Myocyte (in vitro differentiated cells): ENCODE measurements at regions not wholly inside any gene's neighbourhood (a gene's known extent, or its start where the extent isn't known, plus 50 kb on each side); places are given as distances from the start of the nearest gene placed in this dataset.
"Not testable (repeated sequence)": the region's sequence is repeated elsewhere in the genome, so short reads cannot be mapped to it uniquely, and the experiment has no call there.

ENCODE experiments used
- DNase-seq: peaks from one replicate; pipeline ENCODE4 v3.0.0-alpha.2; 2012; ENCODE audit warnings: low read depth

DNA sequence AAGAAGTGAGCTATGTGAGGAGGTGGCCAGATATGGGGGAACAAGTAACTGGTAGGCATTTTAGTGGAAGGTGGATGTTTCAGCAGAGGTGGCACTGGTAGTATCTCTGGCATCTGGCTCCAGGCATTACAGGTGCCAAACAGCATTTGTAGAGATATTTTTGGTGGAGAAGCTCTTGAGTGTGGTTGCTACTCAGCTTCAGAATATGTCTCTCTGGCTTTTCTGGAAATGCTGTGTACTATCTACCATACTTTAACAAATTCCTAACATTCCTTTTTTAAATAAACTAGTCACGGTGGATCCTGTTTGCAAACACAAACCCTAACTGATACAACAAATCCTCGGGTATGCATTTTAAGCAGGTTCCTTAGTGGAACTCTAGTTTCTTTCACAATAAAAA lies 128.0 kb downstream of the BARX2 start:
- DNase-seq: no peak

DNA sequence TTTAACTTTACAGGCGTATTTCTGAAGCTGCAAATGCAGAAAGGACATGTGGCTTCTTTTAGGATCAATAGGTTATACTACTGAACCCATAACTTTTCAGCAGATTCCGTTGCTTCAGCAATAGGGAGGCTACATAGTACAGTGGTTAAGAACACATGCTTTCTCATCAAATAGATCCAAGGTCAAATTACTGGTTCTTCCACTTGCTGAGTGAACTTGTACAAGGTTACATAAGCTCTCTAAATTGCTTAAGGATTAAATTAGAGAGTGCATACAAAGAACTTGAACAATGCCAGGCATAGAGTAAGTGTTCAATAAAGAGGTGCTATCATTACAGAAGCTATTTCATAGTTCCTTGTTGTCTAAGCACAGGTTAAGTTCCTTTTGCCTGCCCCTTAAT lies 129.6 kb downstream of the BARX2 start:
- DNase-seq: no peak

DNA sequence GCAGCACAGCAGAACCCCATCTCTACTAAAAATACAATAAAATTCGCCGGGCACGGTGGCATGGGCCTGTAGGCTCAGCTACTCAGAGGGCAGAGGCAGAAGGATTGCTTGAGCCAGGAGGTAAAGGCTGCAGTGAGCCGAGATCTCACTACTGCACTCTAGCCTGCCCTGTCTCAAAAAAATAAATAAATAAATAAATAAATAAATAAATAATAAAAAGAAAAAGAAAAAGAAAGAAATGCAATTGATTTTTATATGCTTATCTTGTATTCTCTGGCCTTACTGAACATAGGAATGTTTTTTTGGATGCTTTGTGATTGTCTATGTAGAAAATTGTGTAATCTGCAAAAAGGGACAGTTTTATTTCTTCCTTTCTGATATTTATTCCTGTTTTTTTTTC lies 132.5 kb downstream of the BARX2 start:
- DNase-seq: no peak

DNA sequence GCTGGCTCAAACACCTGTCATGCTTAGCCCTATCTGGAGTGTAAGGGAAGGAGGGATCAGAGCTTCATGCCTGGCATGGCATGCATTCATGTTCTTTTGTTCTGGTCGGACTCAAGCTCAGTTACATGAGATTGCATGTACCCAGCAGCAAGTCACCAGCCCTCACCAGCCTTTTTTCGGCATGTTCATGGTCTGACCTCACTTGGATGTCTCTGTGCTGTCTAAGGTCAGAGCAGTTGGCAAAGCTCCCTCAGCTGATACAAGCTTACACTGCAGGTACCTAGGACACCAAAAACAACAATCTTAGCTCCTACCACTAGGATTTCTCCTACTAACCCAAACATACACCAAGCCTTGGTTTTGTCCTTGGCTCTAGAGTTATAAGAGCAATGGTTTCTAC lies 152.6 kb downstream of the BARX2 start:
- no peak for DNase-seq

DNA sequence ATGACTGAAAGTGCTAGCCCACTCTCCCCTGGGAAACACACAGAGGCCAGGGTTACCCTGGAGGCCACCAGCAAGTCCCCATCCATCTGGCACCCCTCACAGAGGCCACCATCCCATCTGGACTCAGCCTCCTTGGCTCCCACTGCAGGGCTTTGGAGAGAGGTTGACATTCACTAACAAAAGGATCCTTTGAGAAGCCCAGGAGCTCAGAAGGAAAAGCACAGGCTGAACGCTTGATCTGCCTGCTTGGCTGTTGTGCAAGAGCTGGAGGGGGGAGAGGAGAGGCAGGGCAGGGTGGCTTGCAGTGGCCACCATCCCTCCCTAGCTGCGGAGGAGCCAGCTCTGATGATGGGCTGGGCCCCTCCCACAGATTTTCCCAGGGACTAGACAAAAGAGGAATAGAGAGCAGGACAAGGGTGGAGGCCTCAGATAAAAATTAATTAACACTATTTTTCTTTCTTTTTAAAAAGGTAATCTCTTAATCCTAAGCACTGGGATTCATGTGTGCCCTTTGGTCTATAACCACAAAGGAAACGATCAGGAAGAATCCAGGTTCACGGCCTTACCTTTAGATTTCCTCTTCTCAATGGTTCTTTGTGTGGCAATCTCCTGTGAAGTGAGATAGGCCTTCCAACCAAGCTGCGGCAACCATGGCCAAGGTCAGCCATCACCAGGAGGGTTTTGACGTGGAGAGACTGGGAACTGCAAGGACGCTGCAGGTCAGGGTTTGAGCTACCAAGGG lies 154.7 kb downstream of the BARX2 start:
- DNase-seq: no peak

DNA sequence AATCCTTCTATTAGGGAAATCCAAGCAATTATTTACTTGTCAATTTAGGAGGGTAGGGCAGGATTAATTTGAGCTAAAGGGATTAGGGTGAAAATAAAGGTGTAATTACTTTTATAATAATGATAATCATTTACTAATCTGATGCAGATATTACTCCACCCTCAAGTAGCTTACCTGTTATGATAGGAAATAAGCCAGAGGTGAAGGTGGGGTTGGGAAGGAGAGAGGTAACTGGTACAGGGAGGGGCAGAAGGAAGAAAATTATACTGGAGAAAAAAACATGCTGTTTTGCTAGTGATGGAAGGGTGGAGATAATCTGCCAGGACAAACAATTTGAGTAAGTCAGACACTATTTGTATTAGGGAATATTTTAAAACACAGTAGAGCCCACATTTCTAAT lies 157.7 kb downstream of the BARX2 start:
- DNase-seq: no peak

DNA sequence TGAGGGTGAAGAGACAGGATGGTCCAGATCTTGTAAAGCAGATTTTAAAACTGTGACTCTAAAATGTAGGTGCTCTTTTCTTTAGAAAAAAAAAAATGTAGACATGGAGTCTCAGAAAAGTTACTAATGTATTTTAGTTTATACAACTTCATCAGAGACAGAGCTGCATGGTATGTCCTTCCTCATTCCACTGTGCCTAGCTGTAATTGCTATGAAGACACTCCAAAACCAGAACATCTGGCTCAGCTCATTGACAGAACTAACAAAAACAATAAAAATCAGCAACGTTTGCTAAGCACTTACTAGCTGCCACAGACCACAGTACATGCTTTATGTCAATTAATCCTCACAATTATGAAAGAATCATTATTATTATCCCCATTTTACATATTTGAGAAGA lies 160.7 kb downstream of the BARX2 start:
- DNase-seq: no peak

DNA sequence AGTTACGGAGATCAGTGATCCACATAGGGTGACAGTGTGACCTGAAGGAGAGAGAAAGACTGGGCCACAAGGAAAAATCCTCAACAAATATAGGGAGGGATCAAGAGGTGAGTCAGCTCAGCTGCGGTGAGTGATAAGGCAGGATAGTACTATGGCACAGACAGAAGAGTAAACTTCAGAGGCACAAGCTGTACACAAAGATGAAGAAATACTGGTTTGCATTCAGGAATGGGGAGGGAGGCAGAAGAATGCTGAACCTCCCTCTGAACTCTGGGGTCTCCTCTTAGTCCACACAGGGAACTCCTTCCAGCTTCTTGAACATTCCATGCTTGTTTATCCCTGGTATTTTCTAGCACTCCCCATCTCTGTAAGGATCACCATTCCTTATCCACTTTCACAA lies 162.7 kb downstream of the BARX2 start:
- no peak for DNase-seq

DNA sequence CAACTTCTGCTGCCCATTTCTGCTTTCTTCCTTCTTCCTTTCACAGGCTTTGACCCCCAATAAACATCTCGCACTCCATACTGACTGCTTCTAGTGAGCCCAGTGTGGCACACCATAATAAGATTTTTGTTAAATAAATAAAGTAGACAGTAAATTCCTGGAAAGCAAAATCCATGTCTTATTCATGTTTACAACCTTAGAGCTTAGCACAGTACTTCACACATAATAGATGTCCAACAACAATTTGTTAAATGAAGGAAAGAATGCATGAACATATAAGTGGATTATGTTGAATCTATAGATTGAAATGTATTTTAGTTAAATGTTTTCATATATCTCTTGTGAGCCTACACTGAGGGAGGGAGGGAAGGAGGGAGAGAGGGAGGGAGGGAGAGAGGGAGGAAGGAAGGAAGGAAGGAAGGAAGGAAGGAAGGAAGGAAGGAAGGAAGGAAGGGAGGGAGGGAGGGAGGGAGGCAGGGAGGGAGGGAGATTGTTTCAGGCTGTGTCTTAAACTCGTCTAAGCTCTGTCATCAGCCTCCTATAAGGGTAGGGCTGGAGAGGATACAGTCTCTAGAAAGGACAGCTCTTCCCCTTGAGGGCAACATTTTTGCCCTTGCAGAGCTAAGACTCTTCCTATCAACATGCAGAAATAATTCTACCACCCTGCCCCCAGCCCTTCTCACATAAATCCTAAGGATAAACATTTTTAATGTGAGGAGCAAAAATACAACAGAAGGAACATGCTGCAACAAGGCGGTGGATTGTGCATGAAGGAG lies 168.1 kb downstream of the BARX2 start:
- no peak for DNase-seq

DNA sequence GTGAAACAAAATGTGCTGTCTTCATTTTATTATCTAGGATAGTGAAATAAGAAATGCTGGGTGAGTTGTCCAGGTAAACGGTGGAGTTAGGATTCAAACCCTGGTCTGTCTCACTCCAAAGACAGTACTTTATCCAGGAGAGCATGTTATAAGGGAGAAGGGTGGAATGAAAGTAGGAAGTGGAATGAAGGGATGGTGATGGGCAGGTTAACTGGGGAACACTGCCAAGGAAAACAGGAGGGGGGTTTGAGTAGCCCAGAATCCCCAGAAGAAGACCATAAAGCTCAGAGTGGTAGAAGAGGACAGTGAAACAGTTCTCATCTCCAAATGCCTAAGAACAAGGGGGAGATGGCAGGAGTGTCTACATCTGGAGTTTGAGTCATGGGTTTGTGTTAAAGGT lies 169.0 kb downstream of the BARX2 start:
- no peak for DNase-seq

DNA sequence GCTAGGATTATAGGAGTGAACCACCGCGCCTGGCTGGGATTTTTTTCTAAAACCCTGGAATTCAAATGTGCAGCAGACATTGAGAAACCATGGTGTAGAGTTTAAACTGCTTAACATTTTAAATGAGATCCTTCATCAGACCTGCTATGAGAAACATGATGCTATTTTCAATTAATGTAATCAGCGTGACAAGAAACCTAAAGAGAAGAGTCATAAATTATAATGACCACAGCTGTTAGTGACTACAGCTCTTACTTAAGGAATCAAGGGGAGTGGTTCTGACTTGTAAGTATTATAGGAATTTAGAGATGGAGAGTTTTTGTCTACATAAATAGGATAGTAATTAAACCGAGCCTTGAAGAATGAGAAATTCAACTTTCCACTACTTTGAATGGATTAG lies 170.6 kb downstream of the BARX2 start:
- peak; percentile 0 for DNase-seq

DNA sequence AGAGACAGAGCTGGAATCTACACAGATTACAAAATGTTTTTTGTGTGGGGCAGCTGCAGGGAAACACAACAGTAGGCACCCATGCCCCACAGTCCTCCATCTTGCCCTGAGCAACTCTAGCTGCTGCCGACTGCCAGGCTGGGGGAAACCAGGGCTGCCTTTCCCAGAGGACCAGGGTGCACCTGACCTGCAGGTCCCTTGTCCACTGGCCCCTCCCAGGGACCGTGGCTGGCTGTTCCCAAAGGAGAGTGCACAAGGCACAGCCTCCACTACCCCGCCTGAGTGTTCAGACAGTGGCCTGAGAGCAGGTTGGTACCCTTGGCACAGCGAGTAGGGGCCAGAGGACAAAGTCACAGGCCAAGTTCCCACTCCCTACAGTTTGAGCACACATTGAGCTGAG lies 181.8 kb downstream of the BARX2 start:
- DNase-seq: no peak

DNA sequence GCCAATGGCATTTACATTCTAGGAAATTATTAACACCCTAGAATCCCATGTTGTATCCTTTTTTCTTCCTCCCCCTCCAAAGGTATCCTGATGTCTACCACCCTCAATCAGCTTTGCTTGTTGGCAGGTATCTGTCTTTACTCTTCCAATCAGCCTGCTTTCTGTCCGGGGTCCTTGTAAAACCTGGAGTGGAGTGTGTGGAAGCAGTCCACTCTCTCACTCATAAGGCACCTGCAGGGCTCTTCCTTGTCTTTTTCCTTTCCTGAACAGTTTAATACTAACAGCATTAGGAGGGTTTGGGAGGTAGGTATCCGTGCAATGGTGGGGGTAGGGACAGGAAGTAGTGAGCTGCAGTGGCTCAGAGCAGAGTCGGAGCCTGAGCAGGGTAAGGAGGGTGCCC lies 193.4 kb downstream of the BARX2 start:
- no peak for DNase-seq

DNA sequence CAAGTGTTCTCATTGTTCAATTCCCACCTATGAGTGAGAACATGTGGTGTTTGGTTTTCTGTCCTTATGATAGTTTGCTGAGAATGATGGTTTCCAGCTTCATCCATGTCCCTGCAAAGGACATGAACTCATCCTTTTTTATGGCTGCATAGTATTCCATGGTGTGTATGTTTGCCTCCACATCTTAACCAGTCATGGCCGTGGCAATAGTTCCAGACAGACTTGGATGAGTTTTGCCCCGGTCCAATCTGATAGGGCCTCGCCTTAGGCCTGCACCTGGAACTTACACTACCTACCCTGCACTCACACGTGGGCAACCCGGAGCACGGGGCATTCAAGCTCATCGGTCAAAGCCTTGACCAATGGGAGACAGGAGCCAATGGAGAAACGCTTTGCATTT lies 197.0 kb downstream of the BARX2 start:
- not testable (repeated sequence) for DNase-seq

DNA sequence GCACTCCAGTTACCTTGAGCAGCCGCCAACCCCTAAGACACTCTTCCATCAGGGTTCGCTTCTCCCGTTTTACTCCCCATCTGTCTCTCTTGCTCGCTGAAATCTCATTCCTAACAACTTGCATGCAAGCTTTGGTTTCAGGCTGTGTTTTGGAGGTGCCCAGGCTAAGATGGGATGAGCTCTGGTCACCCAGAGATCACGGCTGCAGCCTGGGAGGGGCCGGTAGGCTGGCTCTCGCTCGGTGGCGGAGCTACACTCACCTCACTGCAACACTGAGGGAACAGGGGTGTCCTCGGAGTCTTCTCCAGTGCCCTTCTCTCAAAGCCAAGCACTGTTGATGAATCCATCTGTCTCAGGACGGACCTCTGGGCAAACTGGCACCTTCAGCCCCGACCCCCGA lies 197.5 kb downstream of the BARX2 start:
- no peak for DNase-seq

DNA sequence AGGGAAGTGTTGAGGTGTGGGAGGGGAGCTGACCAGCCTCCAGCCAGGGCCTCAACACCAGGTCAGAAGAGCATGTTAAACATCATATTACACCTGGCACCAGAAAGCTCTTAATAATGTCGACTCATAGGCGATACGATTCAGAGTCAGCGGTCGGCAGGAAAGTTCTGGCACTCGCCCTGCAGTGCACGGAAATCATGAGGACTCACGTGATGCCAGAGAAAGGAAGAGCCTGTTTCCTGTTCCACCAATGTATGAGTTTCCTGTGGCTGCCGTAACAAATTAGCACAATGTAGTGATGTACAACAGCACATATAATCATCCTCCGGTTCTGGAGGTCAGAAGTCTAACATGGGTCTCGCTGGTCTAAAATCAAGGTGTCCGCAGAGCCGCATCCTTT lies 198.8 kb downstream of the BARX2 start:
- no peak for DNase-seq

DNA sequence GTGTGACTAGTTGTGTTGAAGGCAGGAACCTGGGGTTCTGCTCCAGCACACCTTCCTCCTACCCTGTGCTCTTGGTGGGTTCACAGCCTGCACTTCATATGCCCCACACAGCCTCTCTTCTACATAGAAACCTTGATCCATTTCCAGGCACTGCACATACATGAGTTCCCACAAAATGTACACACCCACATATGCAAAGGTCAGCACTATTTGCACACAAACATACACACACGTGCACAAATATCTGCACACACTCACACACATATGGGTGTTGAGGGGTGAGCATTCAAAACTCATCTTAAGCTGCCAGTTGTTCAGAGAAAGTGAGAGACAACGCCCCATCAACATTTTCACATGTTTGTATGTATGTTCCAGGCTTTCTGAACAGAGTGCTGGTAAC lies 201.0 kb downstream of the BARX2 start:
- DNase-seq: no peak

DNA sequence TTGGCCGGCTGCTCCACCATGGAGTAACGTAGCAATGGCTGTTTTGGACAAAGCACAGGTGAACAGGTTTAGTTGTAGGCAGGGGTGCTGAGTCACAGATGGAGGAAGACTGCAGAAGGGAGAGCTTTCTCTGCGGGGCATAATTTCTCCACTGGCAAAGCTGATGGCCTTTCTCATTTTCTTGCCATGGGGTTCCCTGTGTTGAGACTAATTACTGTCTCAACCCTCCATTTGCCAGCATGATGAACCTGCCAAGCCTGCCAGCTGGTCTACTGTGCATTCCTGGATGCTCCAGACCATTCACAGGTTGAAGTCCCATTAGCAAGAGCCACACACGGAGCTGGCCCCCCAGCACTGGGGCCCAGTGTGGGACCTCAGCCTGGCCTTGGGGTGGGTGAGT lies 202.4 kb downstream of the BARX2 start:
- DNase-seq: no peak

DNA sequence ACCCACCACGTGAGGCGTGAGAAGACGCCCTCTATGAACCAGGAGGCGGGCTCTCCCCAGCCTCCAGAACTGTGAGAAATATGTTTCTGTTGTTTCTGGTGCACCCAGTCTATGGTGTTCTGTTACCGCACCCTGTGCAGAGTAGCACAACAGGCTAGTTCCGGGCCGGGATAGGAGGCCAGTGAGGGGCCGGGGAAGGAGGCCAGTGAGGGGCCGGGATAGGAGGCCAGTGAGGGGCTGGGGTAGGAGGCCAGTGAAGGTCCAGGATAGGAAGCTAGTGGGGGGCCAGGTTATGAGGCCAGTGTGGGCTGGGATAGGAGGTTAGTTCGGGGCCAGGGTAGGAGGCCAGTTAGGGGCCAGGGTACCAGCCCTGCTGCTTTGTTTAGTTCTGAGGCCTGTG lies 204.6 kb downstream of the BARX2 start:
- no peak for DNase-seq

DNA sequence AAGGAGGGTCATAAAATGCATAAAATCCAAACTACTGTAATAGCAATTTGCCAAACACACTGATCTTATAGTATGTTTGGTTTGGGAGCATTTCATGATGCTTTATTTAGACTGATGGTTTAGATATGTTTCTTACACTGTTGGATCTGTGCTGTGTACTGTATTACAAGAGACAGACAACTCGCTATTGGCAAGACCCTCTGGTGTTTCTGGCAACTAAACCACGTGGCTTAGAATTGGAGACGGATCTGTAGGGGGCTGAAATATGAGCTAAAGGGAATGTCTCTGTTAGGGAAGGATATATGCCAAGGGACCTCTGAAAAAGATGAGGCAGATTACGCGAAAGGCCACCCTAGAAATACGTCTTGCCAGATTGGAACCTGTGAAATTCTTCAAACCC lies 208.7 kb downstream of the BARX2 start:
- no peak for DNase-seq

DNA sequence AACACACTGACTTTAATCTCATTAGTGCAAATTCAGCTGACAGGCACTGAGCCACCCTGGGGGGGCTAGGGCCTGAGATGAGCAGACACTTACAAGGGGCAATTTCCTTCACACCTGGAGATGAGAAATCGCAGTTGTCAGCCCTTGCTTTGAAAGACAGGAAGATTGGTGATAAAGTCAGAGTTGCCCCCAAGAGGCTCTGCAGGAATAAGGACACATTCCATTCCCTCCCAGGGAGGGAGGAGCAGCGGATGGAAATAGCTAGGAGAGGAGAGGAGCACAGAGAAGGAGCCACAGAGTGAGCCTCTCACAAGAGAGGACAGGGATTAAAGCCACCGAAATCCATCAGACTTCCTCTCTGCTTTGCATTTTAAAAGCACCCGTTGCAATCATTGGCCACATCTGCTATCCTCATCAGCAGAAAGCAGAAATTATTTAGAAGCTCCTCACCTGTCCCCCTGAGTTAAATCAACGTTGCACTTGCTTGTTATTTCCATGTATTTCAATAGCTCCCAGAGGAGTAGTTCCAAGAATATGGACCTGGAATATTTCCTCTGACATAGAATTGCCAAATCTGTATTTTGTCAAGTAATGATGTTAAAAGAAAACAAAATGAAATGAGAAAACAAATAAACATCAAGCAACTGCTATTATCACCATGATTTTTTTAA lies 213.7 kb downstream of the BARX2 start:
- DNase-seq: no peak

DNA sequence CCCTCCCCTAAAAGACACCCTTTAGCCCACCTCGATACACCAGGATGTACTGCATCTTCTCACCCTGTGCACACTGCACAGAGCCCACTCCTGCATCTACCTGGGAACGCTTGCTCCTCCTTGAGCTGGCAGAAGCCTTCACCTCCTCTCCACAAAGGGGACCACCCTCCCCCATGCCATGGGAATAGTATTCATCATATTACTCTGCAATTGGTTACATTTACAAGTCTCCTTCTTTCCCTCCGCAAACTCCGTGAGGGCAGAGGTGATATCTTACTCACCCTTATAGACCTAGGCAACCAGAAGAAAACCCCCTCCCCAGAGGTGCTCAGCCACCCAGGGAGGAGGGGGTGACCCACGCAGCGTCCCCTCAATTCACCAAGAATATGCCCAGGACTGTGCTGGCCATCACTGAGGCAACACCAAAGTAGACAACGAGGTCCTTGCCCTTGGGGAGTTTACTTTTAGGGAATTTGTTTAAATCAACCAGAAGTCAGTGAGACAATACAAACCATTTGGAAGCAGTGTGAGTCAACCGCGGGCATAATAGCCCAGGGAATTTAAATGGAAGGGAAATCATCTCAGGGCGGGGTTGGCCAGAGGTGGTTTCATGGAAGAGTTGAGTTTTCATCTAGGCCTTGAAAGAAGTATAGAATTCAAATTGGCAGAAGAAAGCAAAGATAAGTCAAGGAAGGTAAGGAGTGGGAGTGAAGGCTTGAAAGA lies 214.5 kb downstream of the BARX2 start:
- DNase-seq: no peak
